ENCODE measurements at regions not wholly inside any gene's neighbourhood (a gene's known extent, or its start where the extent isn't known, plus 50 kb on each side); places are given as distances from the start of the nearest gene placed in this dataset.

GRCh38 chr9:105150991-105151685 is 93.3 kb upstream of the SLC44A1 start:
- TF ChIP-seq GATA2 (IDR thresholded peaks at IDR 0.05; ENCODE audit: low read depth, low read length) (no peak), GATA3 (IDR thresholded peaks at IDR 0.05; ENCODE audit: low read depth, low read length) (no peak)
